HG03280 (cell line): ENCODE measurements at regions not wholly inside any gene's neighbourhood (a gene's known extent, or its start where the extent isn't known, plus 50 kb on each side); places are given as distances from the start of the nearest gene placed in this dataset.
A peak's percentile ranks its signal among the peaks of the same experiment; 100 is the strongest.
"Not testable (repeated sequence)": the region's sequence is repeated elsewhere in the genome, so short reads cannot be mapped to it uniquely, and the experiment has no call there.

Source experiments
- ATAC-seq: cut with Tn5 transposase; IDR thresholded peaks from one replicate; pipeline ENCODE4 v1.9.1; 2021; ENCODE audit warnings: mild to moderate bottlenecking, moderate library complexity; ENCODE audit not compliant: unreplicated experiment

GRCh38 chrX:112368371-112368770, 285.8 kb upstream of the TRPC5 start:
- ATAC-seq = no peak

GRCh38 chrX:112367065-112367464, 284.5 kb upstream of the TRPC5 start:
- ATAC-seq = no peak

GRCh38 chrX:112359906-112360305, 277.3 kb upstream of the TRPC5 start:
- no peak for ATAC-seq

GRCh38 chrX:112355931-112356330, 273.4 kb upstream of the TRPC5 start:
- ATAC-seq = no peak

- no peak for ATAC-seq
Measured at GRCh38 chrX:112341598-112341997, 259.0 kb upstream of the TRPC5 start.

GRCh38 chrX:112313201-112313600, 230.6 kb upstream of the TRPC5 start:
- ATAC-seq = no peak

- no peak for ATAC-seq
Measured at GRCh38 chrX:112306027-112306426, 223.5 kb upstream of the TRPC5 start.

- no peak for ATAC-seq
Measured at GRCh38 chrX:112279940-112280339, 197.4 kb upstream of the TRPC5 start.

- ATAC-seq = no peak
Measured at GRCh38 chrX:112270991-112271390, 188.4 kb upstream of the TRPC5 start.

GRCh38 chrX:112266136-112266535, 183.6 kb upstream of the TRPC5 start:
- ATAC-seq = no peak

GRCh38 chrX:112259375-112259774, 176.8 kb upstream of the TRPC5 start:
- no peak for ATAC-seq

GRCh38 chrX:112254896-112255295, 172.3 kb upstream of the TRPC5 start:
- ATAC-seq = no peak

GRCh38 chrX:112247714-112248113, 165.1 kb upstream of the TRPC5 start:
- no peak for ATAC-seq

- ATAC-seq = no peak
Measured at GRCh38 chrX:112235547-112235946, 153.0 kb upstream of the TRPC5 start.

GRCh38 chrX:112233164-112233563, 150.6 kb upstream of the TRPC5 start:
- ATAC-seq = no peak

- ATAC-seq = not testable (repeated sequence)
Measured at GRCh38 chrX:112226795-112227194, 144.2 kb upstream of the TRPC5 start.

- ATAC-seq = no peak
Measured at GRCh38 chrX:112223391-112223790, 140.8 kb upstream of the TRPC5 start.

GRCh38 chrX:112218388-112218787, 135.8 kb upstream of the TRPC5 start:
- ATAC-seq = no peak

GRCh38 chrX:112211459-112211858, 128.9 kb upstream of the TRPC5 start:
- no peak for ATAC-seq

- ATAC-seq = no peak
Measured at GRCh38 chrX:112197840-112198239, 115.3 kb upstream of the TRPC5 start.

- no peak for ATAC-seq
Measured at GRCh38 chrX:112190646-112191045, 108.1 kb upstream of the TRPC5 start.

GRCh38 chrX:112181361-112181760, 98.8 kb upstream of the TRPC5 start:
- not testable (repeated sequence) for ATAC-seq

GRCh38 chrX:112164420-112164819, 81.8 kb upstream of the TRPC5 start:
- peak; percentile 52 for ATAC-seq

- ATAC-seq = no peak
Measured at GRCh38 chrX:112163906-112164305, 81.3 kb upstream of the TRPC5 start.
